Body of pancreas (tissue), 4 donors: ENCODE measurements at regions not wholly inside any gene's neighbourhood (a gene's known extent, or its start where the extent isn't known, plus 50 kb on each side); places are given as distances from the start of the nearest gene placed in this dataset.
A peak's percentile ranks its signal among the peaks of the same experiment; 100 is the strongest.

Experiments
- ATAC-seq: fragments of 150-250 bp; one replicate; pipeline ENCODE4 v1.9.1; 2016
- DNase-seq, 4 donors: peaks; one replicate each; pipeline ENCODE4 v3.0.0-alpha.2; 2019
- H3K27ac ChIP-seq, 4 donors: fragments of 200-600 bp; sonication (generic); 1 replicate in 3 of 4; 2 replicates in 1 of 4; pipeline versions ENCODE4 v1.5.1 to v1.6.1; 2016 to 2019; ENCODE audit warnings: mild to moderate bottlenecking in 1 of 4, mixed read lengths in 1 of 4, moderate library complexity in 1 of 4
- H3K27me3 ChIP-seq, 2 donors: fragments of 200-600 bp; sonication (generic); one replicate each; pipeline ENCODE4 v1.6.0; 2016; ENCODE audit warnings: mild to moderate bottlenecking in 1 of 2
- H3K36me3 ChIP-seq, 2 donors: fragments of 200-600 bp; sonication (generic); replicated peaks in 1 of 2; 2 replicates each; pipeline ENCODE4 v1.5.1; 2016; ENCODE audit warnings: low read depth in 2 of 2; ENCODE audit not compliant: insufficient read depth in 1 of 2
- H3K4me1 ChIP-seq: fragments of 200-600 bp; sonication (generic); one replicate; pipeline ENCODE4 v1.6.0; 2016
- H3K4me3 ChIP-seq, 2 donors: fragments of 200-600 bp; sonication (generic); 1 replicate in 1 of 2; 2 replicates in 1 of 2; pipeline ENCODE4 v1.5.1; 2016 to 2019
- H3K9me3 ChIP-seq, 3 donors: fragments of 200-600 bp; sonication (generic); 1 replicate in 2 of 3; 2 replicates in 1 of 3; pipeline ENCODE4 v1.5.1; 2016
- POLR2A ChIP-seq, 3 donors: fragments of 450-650 bp; IDR thresholded peaks; one replicate each; pipeline ENCODE4 v1.6.1; 2016; ENCODE audit warnings: antibody characterized with exemption in 3 of 3, mild to moderate bottlenecking in 2 of 3
- WGBS, 2 donors: methylation state at CpG; one replicate each; pipeline ENCODE4 v1.1.5; 2017; 5-methylcytosine and 5-hydroxymethylcytosine counted together
- intact Hi-C: fragments of 100-400 bp; cut with DNase I; formaldehyde crosslinking; loops from one replicate; pipeline ENCODE4 v1.15.1; 2023
- TF ChIP-seq, protein P1 (sequence below), 7 experiments: fragments of 450-650 bp in 4 of 7; fragments of 200-600 bp in 3 of 7; sonication (generic) in 3 of 7; IDR thresholded peaks; one replicate each; pipeline ENCODE4 v1.5.1; 2016 to 2019; ENCODE audit warnings: antibody characterized with exemption in 7 of 7

DNA sequence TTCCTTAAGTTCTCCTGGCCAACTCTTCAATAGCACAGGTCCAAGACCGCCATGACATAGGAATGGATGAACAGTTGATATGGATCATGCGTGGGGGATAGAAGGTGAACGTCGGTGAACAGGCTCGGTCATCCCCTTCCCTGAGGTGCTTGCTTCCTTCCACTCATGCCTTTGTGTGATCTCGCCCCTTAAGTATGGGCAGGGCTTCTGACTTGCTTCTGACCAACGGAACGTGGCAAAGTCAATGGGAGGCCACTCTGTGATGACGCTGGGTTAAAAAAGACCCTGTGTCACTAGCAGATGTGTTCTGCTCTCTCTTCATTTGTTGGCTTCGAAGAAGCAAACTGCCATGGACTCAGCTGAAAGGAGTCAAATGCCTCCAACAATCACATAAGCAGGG lies 240.5 kb upstream of the TUT7 start:
- DNase-seq (no peak), ATAC-seq (no peak)
- Histone ChIP-seq H3K4me1 (no peaks in the 10 kb centered on the region), H3K9me3 (no peaks in the 10 kb centered on the region), H3K4me3 (no peak overlapping the region), H3K36me3 (no peaks in the 10 kb centered on the region), H3K27me3 (no peaks in the 10 kb centered on the region), H3K27ac (no peak overlapping the region)
- WGBS, 2 donors = 78 to 79% methylated on average over 10 of the region's 10 CpGs
- intact Hi-C loops = no loop called here
- TF ChIP-seq, protein P1, sequence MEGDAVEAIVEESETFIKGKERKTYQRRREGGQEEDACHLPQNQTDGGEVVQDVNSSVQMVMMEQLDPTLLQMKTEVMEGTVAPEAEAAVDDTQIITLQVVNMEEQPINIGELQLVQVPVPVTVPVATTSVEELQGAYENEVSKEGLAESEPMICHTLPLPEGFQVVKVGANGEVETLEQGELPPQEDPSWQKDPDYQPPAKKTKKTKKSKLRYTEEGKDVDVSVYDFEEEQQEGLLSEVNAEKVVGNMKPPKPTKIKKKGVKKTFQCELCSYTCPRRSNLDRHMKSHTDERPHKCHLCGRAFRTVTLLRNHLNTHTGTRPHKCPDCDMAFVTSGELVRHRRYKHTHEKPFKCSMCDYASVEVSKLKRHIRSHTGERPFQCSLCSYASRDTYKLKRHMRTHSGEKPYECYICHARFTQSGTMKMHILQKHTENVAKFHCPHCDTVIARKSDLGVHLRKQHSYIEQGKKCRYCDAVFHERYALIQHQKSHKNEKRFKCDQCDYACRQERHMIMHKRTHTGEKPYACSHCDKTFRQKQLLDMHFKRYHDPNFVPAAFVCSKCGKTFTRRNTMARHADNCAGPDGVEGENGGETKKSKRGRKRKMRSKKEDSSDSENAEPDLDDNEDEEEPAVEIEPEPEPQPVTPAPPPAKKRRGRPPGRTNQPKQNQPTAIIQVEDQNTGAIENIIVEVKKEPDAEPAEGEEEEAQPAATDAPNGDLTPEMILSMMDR (IDR thresholded peaks at IDR 0.05) = no peak
- TF ChIP-seq POLR2A (IDR thresholded peaks at IDR 0.05) = no peak

DNA sequence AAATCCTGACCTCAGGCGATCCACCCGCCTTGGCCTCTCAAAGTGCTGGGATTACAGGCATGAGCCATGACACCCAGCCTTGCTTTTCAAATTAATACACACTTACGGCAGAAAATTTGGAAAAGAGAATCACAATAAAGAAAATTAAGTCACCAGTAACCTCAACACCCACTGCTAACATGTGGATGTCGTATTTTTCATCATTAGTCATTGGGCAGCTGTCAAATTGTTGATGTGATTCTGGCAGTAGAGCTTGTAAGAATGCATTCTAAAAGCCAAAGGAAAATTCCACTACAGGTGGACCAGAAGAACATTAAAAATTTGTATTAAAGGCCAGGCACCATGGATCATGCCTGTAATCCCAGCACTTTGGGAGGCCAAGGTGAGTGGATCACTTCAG lies 237.3 kb upstream of the TUT7 start:
- no peak for DNase-seq
- TF ChIP-seq, protein P1 (IDR thresholded peaks at IDR 0.05) = no peak
- TF ChIP-seq POLR2A (IDR thresholded peaks at IDR 0.05) = no peak
- no peaks in the 10 kb centered on the region for H3K27me3 ChIP-seq
- WGBS, 2 donors = 80 to 81% methylated on average over 4 of the region's 4 CpGs
- no peaks in the 10 kb centered on the region for H3K4me1 ChIP-seq
- H3K36me3 ChIP-seq = no peaks in the 10 kb centered on the region
- no peak for ATAC-seq
- no peak overlapping the region for H3K4me3 ChIP-seq
- no peaks in the 10 kb centered on the region for H3K9me3 ChIP-seq
- no peak overlapping the region for H3K27ac ChIP-seq
- intact Hi-C loops = no loop called here

DNA sequence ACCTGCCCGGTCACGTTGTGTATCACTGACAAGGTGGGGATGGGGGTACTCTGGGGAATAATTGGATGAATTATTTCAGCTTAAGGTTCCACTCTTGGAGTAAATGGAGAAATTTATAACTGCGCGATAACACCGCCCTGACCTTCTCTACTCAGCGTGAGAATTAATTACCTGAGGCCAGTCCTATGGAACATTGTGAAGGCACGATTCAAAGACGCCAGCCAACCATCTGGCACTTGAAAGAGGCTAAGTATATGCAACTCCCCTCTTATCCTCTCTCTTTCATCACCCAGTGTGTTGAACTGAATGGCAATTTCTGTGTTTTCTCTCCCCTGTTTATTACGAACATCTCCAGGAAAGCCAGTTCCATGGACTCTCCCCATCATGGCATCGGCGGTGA lies 235.5 kb upstream of the TUT7 start:
- no peaks in the 10 kb centered on the region for H3K4me1 ChIP-seq
- intact Hi-C loops = no loop called here
- H3K27me3 ChIP-seq = no peaks in the 10 kb centered on the region
- no peak for DNase-seq
- no peak overlapping the region for H3K4me3 ChIP-seq
- no peak for TF ChIP-seq POLR2A (IDR thresholded peaks at IDR 0.05)
- TF ChIP-seq, protein P1 (IDR thresholded peaks at IDR 0.05) = no peak
- 88 to 90% methylated on average over 11 of the region's 11 CpGs for WGBS, 2 donors
- no peak for ATAC-seq
- H3K27ac ChIP-seq = no peak overlapping the region
- H3K36me3 ChIP-seq = no peaks in the 10 kb centered on the region
- no peaks in the 10 kb centered on the region for H3K9me3 ChIP-seq

DNA sequence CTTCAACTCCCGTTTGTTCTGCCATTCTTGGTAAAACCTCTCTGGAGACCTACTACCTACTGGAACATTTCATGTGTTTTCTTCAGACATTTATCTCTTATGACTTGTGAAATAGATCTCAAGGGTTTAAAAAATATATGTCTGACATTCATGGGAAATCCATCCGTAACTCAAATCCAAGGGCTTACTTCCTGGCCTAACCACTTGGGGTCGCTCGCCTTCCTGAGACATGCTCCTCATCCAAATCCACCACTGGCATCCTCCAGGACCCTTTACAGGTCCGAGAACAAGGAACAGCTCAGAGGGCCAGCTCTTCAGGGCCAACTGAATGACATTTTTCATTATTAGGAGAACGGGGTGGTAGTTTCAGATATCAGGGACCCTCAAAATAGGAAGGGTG lies 235.1 kb upstream of the TUT7 start:
- WGBS, 2 donors = 70 to 78% methylated on average over 6 of the region's 6 CpGs
- DNase-seq = no peak
- intact Hi-C loops = no loop called here
- ATAC-seq = no peak
- H3K4me3 ChIP-seq = no peak overlapping the region
- H3K27ac ChIP-seq = no peak overlapping the region
- H3K27me3 ChIP-seq = no peaks in the 10 kb centered on the region
- no peaks in the 10 kb centered on the region for H3K4me1 ChIP-seq
- no peak for TF ChIP-seq POLR2A (IDR thresholded peaks at IDR 0.05)
- TF ChIP-seq, protein P1 (IDR thresholded peaks at IDR 0.05) = no peak
- no peaks in the 10 kb centered on the region for H3K36me3 ChIP-seq
- no peaks in the 10 kb centered on the region for H3K9me3 ChIP-seq

DNA sequence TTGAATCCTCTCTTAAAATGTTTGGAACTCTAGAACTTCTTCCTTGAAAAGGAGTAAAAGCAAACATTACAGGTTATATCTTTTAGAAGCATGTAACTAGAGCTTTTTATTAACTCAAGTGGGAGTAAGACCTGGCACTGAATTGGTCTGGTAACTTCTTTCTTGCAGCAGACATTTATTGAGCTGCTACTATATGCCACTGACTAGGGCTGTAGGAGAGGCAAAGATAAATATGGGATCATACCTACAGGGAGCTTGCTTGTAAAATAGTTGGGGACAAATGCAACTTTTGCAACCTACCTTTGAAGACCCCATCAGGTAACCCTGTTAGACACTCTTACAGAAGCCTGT lies 231.9 kb upstream of the TUT7 start:
- H3K4me3 ChIP-seq = no peak overlapping the region
- no peaks in the 10 kb centered on the region for H3K36me3 ChIP-seq
- TF ChIP-seq, protein P1 (IDR thresholded peaks at IDR 0.05) = no peak
- no peak for TF ChIP-seq POLR2A (IDR thresholded peaks at IDR 0.05)
- peak; percentile 12 for ATAC-seq
- DNase-seq = no peak
- intact Hi-C loops = no loop called here
- no peaks in the 10 kb centered on the region for H3K4me1 ChIP-seq
- H3K27ac ChIP-seq = peak overlapping the region in 2 of 4 donors; percentile 1 to 49
- no peaks in the 10 kb centered on the region for H3K9me3 ChIP-seq
- H3K27me3 ChIP-seq = no peaks in the 10 kb centered on the region
